CD14-positive monocyte (primary cell): ENCODE measurements at regions not wholly inside any gene's neighbourhood (a gene's known extent, or its start where the extent isn't known, plus 50 kb on each side); places are given as distances from the start of the nearest gene placed in this dataset.

ENCODE experiments used
- DNase-seq, 3 donors: peaks; one replicate each; pipeline ENCODE4 v3.0.0-alpha.2; 2011 to 2022
- H2AFZ ChIP-seq: 2 replicates; pipeline ENCODE4 v1.6.0; 2012; ENCODE audit warnings: mild to moderate bottlenecking, low read depth, low read length, inconsistent platforms; ENCODE audit not compliant: insufficient read depth, poor library complexity, severe bottlenecking
- H3K27ac ChIP-seq, 2 donors: 1 replicate in 1 of 2; 2 replicates in 1 of 2; pipeline ENCODE4 v1.5.1; 2012 to 2013; ENCODE audit warnings: low read length in 2 of 2, control low read depth in 1 of 2, inconsistent platforms in 1 of 2, low read depth in 1 of 2, mild to moderate bottlenecking in 1 of 2
- H3K27me3 ChIP-seq, 2 donors: one replicate each; pipeline versions ENCODE4 v1.6.0 to v1.6.1; 2011 to 2013; ENCODE audit warnings: low read length in 2 of 2; ENCODE audit not compliant: control insufficient read depth in 2 of 2, insufficient read depth in 2 of 2
- H3K36me3 ChIP-seq, 2 donors: replicated peaks in 1 of 2; 1 replicate in 1 of 2; 2 replicates in 1 of 2; pipeline versions ENCODE4 v1.5.1 to v1.6.1; 2012 to 2013; ENCODE audit warnings: low read length in 2 of 2, control low read depth in 1 of 2, inconsistent platforms in 1 of 2, mild to moderate bottlenecking in 1 of 2; ENCODE audit not compliant: insufficient read depth in 2 of 2, control insufficient read depth in 1 of 2
- H3K4me1 ChIP-seq, 2 donors: 1 replicate in 1 of 2; 2 replicates in 1 of 2; pipeline versions ENCODE4 v1.5.1 to v1.6.1; 2012 to 2013; ENCODE audit warnings: low read length in 2 of 2, control low read depth in 1 of 2, inconsistent platforms in 1 of 2, mild to moderate bottlenecking in 1 of 2, moderate library complexity in 1 of 2; ENCODE audit not compliant: insufficient read depth in 2 of 2, control insufficient read depth in 1 of 2
- H3K4me2 ChIP-seq: replicated peaks from 2 replicates; pipeline ENCODE3; 2012; ENCODE audit warnings: low read length, moderate library complexity, mild to moderate bottlenecking; ENCODE audit not compliant: poor library complexity, severe bottlenecking; ENCODE audit errors: extremely low read depth
- H3K4me3 ChIP-seq, 3 experiments: fragments of 200-600 bp in 1 of 3; sonication (generic) in 1 of 3; replicated peaks in 1 of 3; 1 replicate in 2 of 3; 2 replicates in 1 of 3; pipeline ENCODE4 v1.5.1; 2011 to 2013; ENCODE audit warnings: low read length in 3 of 3, mild to moderate bottlenecking in 3 of 3, control low read depth in 2 of 3, low read depth in 2 of 3, inconsistent platforms in 1 of 3, moderate library complexity in 1 of 3
- H3K79me2 ChIP-seq: 2 replicates; pipeline ENCODE4 v1.6.0; 2012; ENCODE audit warnings: mild to moderate bottlenecking, control low read depth, inconsistent platforms, low read length, moderate library complexity; ENCODE audit not compliant: insufficient read depth
- H3K9ac ChIP-seq: 2 replicates; pipeline ENCODE4 v1.6.0; 2017; ENCODE audit warnings: low read length, mild to moderate bottlenecking; ENCODE audit not compliant: insufficient read depth, poor library complexity, severe bottlenecking
- H3K9me3 ChIP-seq, 2 donors: replicated peaks in 1 of 2; 1 replicate in 1 of 2; 2 replicates in 1 of 2; pipeline versions ENCODE4 v1.5.1 to v1.6.1; 2012 to 2013; ENCODE audit warnings: low read length in 2 of 2, control low read depth in 1 of 2; ENCODE audit not compliant: control insufficient read depth in 1 of 2, insufficient read depth in 1 of 2
- H4K20me1 ChIP-seq: 2 replicates; pipeline ENCODE4 v1.6.0; 2012; ENCODE audit warnings: mild to moderate bottlenecking, low read length, control low read depth, moderate library complexity; ENCODE audit not compliant: insufficient read depth
- H3K27ac Mint-ChIP-seq, 7 donors: one replicate each; pipeline ENCODE4 v1.8.0; 2020; ENCODE audit warnings: mild to moderate bottlenecking in 7 of 7, mixed read lengths in 7 of 7, moderate library complexity in 6 of 7, inconsistent platforms in 2 of 7
- H3K27me3 Mint-ChIP-seq, 3 donors: one replicate each; pipeline ENCODE4 v1.8.0; 2021 to 2022; ENCODE audit warnings: low read depth in 3 of 3, mild to moderate bottlenecking in 3 of 3, mixed read lengths in 3 of 3, moderate library complexity in 3 of 3, inconsistent platforms in 1 of 3
- H3K36me3 Mint-ChIP-seq, 2 donors: one replicate each; pipeline ENCODE4 v1.8.0; 2020; ENCODE audit warnings: mixed read lengths in 2 of 2, inconsistent platforms in 1 of 2, mild to moderate bottlenecking in 1 of 2
- H3K4me1 Mint-ChIP-seq: one replicate; pipeline ENCODE4 v1.8.0; 2020; ENCODE audit warnings: mild to moderate bottlenecking, mixed read lengths
- H3K4me3 Mint-ChIP-seq, 2 donors: one replicate each; pipeline ENCODE4 v1.8.0; 2020; ENCODE audit warnings: mild to moderate bottlenecking in 2 of 2, mixed read lengths in 2 of 2, moderate library complexity in 1 of 2
- H3K9me3 Mint-ChIP-seq, 7 donors: one replicate each; pipeline ENCODE4 v1.8.0; 2020 to 2022; ENCODE audit warnings: mixed read lengths in 7 of 7, mild to moderate bottlenecking in 6 of 7, moderate library complexity in 6 of 7, inconsistent platforms in 2 of 7
- CTCF ChIP-seq: fragments of 200-600 bp; IDR thresholded peaks from one replicate; pipeline ENCODE4 v1.8.0; 2022; ENCODE audit warnings: antibody characterized with exemption, mild to moderate bottlenecking
- WGBS: methylation state at CpG from one replicate; pipeline ENCODE4 v1.1.5; 2013; ENCODE audit warnings: missing lambda C conversion rate; ENCODE audit not compliant: insufficient coverage; 5-methylcytosine and 5-hydroxymethylcytosine counted together
- intact Hi-C, 2 donors: fragments of 100-400 bp; cut with micrococcal nuclease; formaldehyde crosslinking; loops; one replicate each; pipeline versions ENCODE4 v1.15.0 to v1.15.1; 2023

- no peak overlapping the region for H2AFZ ChIP-seq
Observed at GRCh38 chr13:89205856-89206520, 1534.8 kb downstream of the SLITRK5 start.

GRCh38 chr13:89212186-89212585, 1541.0 kb downstream of the SLITRK5 start:
- Histone ChIP-seq H3K9ac (no peak overlapping the region), H3K4me1 (no peaks in the 10 kb centered on the region), H2AFZ (no peak overlapping the region), H3K4me3 (no peak overlapping the region), H3K4me2 (no peak overlapping the region), H3K79me2 (no peaks in the 10 kb centered on the region), H3K27me3 (no peaks in the 10 kb centered on the region), H4K20me1 (no peaks in the 10 kb centered on the region), H3K36me3 (no peaks in the 10 kb centered on the region), H3K9me3 (peaks cover 0 to 13% of the 10 kb centered on the region in 2 donors), H3K27ac (no peak overlapping the region)
- WGBS: no CpG with 5 or more reads among the region's 1 CpG
- no peak for TF ChIP-seq CTCF
- DNase-seq: no peak
- Mint-ChIP-seq H3K9me3 (peaks cover 0 to 9% (median 2%) of the 10 kb centered on the region in 7 donors), H3K4me3 (no peak overlapping the region), H3K27ac (no peak overlapping the region), H3K27me3 (peaks cover 0 to 2% (median 2%) of the 10 kb centered on the region in 3 donors), H3K36me3 (no peaks in the 10 kb centered on the region), H3K4me1 (no peaks in the 10 kb centered on the region)
- intact Hi-C loops: no loop called here

More at GRCh38 chr13:89205856-89206520, 1534.8 kb downstream of the SLITRK5 start:
- H3K27me3 ChIP-seq: no peaks in the 10 kb centered on the region
- H3K9ac ChIP-seq: no peak overlapping the region
- no peak overlapping the region for H3K4me3 ChIP-seq
- no peak overlapping the region for H3K27ac ChIP-seq
- no peaks in the 10 kb centered on the region for H3K4me1 ChIP-seq
- H3K36me3 Mint-ChIP-seq: no peaks in the 10 kb centered on the region
- H3K4me3 Mint-ChIP-seq: no peak overlapping the region
- no peaks in the 10 kb centered on the region for H3K36me3 ChIP-seq
- intact Hi-C loops: no loop called here
- no peaks in the 10 kb centered on the region for H4K20me1 ChIP-seq
- no peaks in the 10 kb centered on the region for H3K27me3 Mint-ChIP-seq
- 67% methylated on average over 3 of the region's 3 CpGs for WGBS
- no peak overlapping the region for H3K27ac Mint-ChIP-seq
- H3K79me2 ChIP-seq: no peaks in the 10 kb centered on the region
- no peak overlapping the region for H3K4me2 ChIP-seq
- H3K9me3 Mint-ChIP-seq: peaks cover 0 to 6% (median 2%) of the 10 kb centered on the region in 7 donors
- H3K9me3 ChIP-seq: peaks cover 0 to 4% of the 10 kb centered on the region in 2 donors
- H3K4me1 Mint-ChIP-seq: no peaks in the 10 kb centered on the region
- no peak for DNase-seq
- no peak for TF ChIP-seq CTCF
